T-helper 1 cell treated with Interleukin-12 subunit alpha and Interleukin-12 subunit beta and Interleukin-4 antibody, amounts not matched to agents 30 μg/mL and 1 μg/mL, for 36 hours (primary cell): ENCODE measurements at regions not wholly inside any gene's neighbourhood (a gene's known extent, or its start where the extent isn't known, plus 50 kb on each side); places are given as distances from the start of the nearest gene placed in this dataset.
"Not testable (repeated sequence)": the region's sequence is repeated elsewhere in the genome, so short reads cannot be mapped to it uniquely, and the experiment has no call there.

Experiments used
- H3K27ac Mint-ChIP-seq: one replicate; pipeline ENCODE4 v1.8.0; 2021; ENCODE audit warnings: mild to moderate bottlenecking, mixed read lengths
- H3K27me3 Mint-ChIP-seq: one replicate; pipeline ENCODE4 v1.8.0; 2021; ENCODE audit warnings: low read depth, mixed read lengths
- H3K36me3 Mint-ChIP-seq: one replicate; pipeline ENCODE4 v1.8.0; 2021; ENCODE audit warnings: low read depth, mixed read lengths
- H3K4me1 Mint-ChIP-seq: one replicate; pipeline ENCODE4 v1.8.0; 2021; ENCODE audit warnings: low read depth, mixed read lengths
- H3K4me3 Mint-ChIP-seq: one replicate; pipeline ENCODE4 v1.8.0; 2021; ENCODE audit warnings: mild to moderate bottlenecking, moderate library complexity, mixed read lengths
- H3K9me3 Mint-ChIP-seq: one replicate; pipeline ENCODE4 v1.8.0; 2021; ENCODE audit warnings: mixed read lengths

GRCh38 chrX:129125122-129125914 lies 398.0 kb downstream of the SMARCA1 start:
- Mint-ChIP-seq H3K27me3 (no peaks in the 10 kb centered on the region), H3K4me1 (no peaks in the 10 kb centered on the region), H3K36me3 (no peaks in the 10 kb centered on the region), H3K27ac (no peak overlapping the region), H3K9me3 (no peaks in the 10 kb centered on the region), H3K4me3 (no peak overlapping the region)

DNA sequence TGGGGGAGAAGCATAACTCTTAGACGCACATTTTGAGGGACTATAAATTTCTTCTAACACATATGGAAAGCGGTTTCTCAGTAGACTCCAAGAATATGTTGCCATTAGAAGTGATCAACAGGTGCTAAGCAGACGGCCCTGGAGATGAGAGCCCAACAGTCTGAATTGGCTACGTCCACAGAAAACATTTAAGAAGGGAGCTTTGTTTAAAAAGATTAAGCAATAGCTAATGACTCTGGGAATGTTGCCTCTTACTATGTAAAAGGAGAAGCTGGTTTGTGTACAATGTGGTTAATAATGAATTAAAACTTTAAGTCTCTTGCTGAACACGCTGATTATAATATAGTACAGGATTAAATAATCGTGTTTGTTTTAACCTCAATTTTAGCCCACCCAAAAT lies 399.5 kb downstream of the SMARCA1 start:
- H3K9me3 Mint-ChIP-seq: no peaks in the 10 kb centered on the region
- no peaks in the 10 kb centered on the region for H3K27me3 Mint-ChIP-seq
- H3K4me3 Mint-ChIP-seq: no peak overlapping the region
- no peaks in the 10 kb centered on the region for H3K4me1 Mint-ChIP-seq
- H3K27ac Mint-ChIP-seq: no peak overlapping the region
- no peaks in the 10 kb centered on the region for H3K36me3 Mint-ChIP-seq

DNA sequence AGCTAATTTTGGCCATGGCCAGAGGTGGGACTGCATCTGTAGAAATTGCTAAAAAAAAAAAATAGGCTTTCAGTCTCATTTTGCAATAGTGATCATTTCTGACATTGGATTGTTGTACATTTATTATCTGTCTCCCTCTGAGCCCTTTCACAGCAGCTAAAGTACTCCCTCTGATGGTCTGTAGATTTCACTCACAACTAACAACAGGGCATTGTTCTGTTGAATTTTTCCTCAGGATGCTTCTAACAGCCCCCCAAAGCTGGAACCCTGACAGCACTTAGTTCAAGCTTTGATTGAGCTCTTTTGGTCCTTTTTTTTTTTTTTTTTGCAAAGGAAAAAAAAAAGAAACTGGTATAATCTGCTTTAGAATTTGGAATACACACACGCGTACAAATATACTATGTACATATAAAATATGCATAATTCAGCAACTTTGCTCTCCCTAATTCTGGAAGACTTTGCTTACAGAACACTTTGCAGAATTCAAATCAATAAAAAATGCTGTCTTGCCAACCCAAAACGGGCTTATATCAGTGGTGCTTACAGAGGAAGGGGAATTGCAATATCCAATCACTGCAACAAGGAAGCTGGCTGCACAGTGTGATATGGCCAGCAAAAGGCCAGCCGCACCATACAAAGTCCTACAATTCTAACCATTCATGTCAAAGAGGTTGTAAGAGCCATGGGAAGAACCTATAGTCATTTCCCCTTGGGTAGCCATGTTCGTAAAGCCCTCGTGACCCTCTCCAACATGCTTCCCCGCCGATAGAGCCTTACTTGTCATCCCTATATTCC lies 406.4 kb downstream of the SMARCA1 start:
- no peaks in the 10 kb centered on the region for H3K9me3 Mint-ChIP-seq
- no peaks in the 10 kb centered on the region for H3K36me3 Mint-ChIP-seq
- no peaks in the 10 kb centered on the region for H3K4me1 Mint-ChIP-seq
- no peaks in the 10 kb centered on the region for H3K27me3 Mint-ChIP-seq
- no peak overlapping the region for H3K27ac Mint-ChIP-seq
- no peak overlapping the region for H3K4me3 Mint-ChIP-seq

DNA sequence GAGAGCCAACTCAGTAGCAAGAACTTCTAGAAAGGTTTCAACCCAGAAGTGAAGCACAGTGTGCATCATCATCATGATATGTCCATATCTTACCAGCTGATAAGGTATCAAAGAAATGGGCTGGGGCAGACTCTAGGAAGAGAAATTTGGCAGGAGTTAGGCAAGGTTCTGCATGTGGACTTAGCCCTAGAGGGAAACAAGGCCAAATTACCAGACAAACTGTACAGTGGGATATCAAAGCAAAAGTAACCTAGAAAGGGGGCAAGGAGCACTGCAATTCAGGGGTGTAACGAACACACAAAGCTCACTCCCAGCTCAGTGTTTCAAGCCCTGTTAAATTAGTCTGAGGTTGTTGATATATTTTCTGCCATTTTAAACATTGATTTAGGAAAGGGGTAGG lies 407.4 kb downstream of the SMARCA1 start:
- H3K36me3 Mint-ChIP-seq: no peaks in the 10 kb centered on the region
- no peak overlapping the region for H3K4me3 Mint-ChIP-seq
- H3K27ac Mint-ChIP-seq: no peak overlapping the region
- no peaks in the 10 kb centered on the region for H3K9me3 Mint-ChIP-seq
- no peaks in the 10 kb centered on the region for H3K4me1 Mint-ChIP-seq
- H3K27me3 Mint-ChIP-seq: no peaks in the 10 kb centered on the region

DNA sequence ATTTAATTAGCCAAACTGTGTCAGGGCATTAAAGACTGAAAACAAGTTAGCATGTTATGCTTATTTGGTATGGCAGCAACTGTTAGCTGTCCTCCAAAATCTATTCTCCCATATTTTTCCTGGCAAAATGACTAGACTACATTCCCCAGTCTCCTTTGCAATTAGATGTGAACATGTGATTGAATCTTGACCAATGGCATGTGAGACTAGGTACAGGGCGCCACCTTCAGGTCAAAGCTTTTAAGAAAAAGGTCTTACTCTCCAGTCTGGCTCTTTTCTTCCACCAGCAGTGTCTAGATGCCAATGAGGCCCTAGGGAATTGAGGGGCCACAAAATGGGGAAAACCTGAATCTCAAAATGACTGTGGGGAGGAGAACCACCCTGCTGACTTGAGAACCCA lies 408.2 kb downstream of the SMARCA1 start:
- H3K27ac Mint-ChIP-seq: no peak overlapping the region
- no peak overlapping the region for H3K4me3 Mint-ChIP-seq
- no peaks in the 10 kb centered on the region for H3K27me3 Mint-ChIP-seq
- no peaks in the 10 kb centered on the region for H3K4me1 Mint-ChIP-seq
- H3K36me3 Mint-ChIP-seq: no peaks in the 10 kb centered on the region
- no peaks in the 10 kb centered on the region for H3K9me3 Mint-ChIP-seq

DNA sequence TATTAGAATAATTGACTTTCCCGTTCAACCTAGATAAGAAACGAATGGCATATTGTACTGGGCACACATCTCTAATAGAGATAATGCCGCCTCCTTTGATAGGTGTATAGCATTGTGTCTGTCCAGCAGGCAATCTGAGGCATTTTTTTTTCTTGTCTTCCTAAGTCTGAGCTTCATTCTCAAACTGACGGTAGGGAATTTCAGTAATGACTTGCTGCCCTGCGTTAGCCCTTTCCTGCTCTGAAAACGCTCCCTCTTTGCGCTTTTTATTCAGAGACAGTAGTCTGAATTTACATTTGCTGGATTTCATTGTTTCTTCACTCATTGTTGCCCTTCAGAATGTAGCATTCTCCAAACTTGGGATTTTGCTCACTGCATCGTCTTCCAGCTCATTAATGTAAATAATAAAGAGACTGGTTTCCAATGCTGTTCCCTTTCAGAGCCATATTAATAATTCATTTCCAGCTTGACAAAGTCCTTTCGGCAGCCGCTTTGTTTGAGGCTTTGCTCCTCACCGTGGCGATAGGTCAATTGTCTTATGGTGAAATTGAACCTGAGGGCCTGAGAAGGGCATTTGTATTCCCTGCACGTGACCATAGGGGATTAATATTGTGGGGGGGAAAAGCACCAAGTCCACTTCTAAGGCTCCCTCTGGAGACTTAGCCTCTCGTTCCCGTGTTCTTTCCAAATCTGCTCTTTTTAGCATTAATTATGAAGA lies 412.1 kb downstream of the SMARCA1 start:
- Mint-ChIP-seq H3K9me3 (no peaks in the 10 kb centered on the region), H3K27ac (no peak overlapping the region), H3K27me3 (no peaks in the 10 kb centered on the region), H3K36me3 (no peaks in the 10 kb centered on the region), H3K4me1 (no peaks in the 10 kb centered on the region), H3K4me3 (no peak overlapping the region)

DNA sequence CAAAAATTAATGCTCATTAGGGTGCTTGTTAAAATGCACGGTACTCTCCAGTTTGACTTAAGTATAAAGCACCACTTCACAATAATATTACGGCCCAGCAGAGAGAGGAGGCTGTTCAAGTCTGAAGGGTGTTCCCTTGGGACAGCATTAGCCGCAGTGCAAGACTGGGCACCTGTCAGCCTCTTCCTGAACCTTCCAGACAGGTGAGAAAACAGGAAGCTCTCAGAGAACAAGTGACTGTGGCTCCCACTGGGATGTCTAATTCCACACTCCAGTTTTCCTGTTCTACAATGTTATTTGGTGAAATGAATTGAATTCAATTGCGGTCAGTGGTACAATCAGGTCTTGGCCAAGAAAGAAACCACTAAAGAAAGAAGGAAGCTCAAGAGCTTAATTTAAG lies 414.4 kb downstream of the SMARCA1 start:
- Mint-ChIP-seq H3K9me3 (no peaks in the 10 kb centered on the region), H3K4me3 (no peak overlapping the region), H3K27ac (no peak overlapping the region), H3K4me1 (no peaks in the 10 kb centered on the region), H3K36me3 (no peaks in the 10 kb centered on the region), H3K27me3 (no peaks in the 10 kb centered on the region)

GRCh38 chrX:129099207-129099606 lies 424.1 kb downstream of the SMARCA1 start:
- H3K27ac Mint-ChIP-seq: no peak overlapping the region
- H3K9me3 Mint-ChIP-seq: no peaks in the 10 kb centered on the region
- no peak overlapping the region for H3K4me3 Mint-ChIP-seq
- no peaks in the 10 kb centered on the region for H3K4me1 Mint-ChIP-seq
- H3K27me3 Mint-ChIP-seq: no peaks in the 10 kb centered on the region
- H3K36me3 Mint-ChIP-seq: no peaks in the 10 kb centered on the region

DNA sequence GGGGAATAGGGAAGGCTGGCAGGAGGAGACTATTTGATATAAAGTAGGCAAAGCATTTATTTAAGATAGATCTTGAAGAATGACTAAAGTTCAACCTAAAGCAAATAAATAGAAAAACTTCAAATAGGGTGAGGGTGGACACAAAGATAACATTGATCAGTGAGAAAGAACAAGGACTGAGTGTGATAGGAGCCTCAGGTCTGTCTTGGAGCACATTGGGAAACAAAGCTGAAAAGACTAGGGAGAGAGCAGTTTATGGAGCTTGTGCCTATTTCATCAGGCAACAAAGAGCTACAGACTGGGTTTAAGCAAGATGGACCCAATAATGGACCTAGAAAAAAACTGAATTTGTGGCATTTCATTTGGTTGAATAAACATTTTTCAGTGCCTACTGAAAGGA lies 425.6 kb downstream of the SMARCA1 start:
- no peaks in the 10 kb centered on the region for H3K4me1 Mint-ChIP-seq
- no peaks in the 10 kb centered on the region for H3K9me3 Mint-ChIP-seq
- no peak overlapping the region for H3K27ac Mint-ChIP-seq
- no peaks in the 10 kb centered on the region for H3K27me3 Mint-ChIP-seq
- H3K4me3 Mint-ChIP-seq: no peak overlapping the region
- no peaks in the 10 kb centered on the region for H3K36me3 Mint-ChIP-seq

DNA sequence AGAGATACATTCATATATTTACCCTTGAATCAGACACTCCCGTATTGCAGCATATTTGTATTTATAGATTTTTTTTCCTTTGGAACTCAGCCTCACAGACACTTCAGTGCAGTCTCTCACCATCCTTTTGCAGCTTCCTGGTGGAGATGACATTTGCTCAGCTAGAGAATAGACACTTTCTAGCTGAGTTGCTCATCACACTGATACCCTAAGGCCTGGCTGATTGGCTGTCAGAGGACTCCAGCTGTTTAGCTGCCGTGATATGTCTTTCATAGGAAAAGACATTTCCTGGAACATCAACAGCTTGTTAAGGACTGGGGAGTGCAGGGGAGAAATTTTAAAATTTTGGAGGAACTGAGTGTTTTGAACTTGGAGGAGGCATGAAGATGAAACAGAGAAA lies 429.6 kb downstream of the SMARCA1 start:
- Mint-ChIP-seq H3K36me3 (no peaks in the 10 kb centered on the region), H3K4me1 (no peaks in the 10 kb centered on the region), H3K9me3 (no peaks in the 10 kb centered on the region), H3K4me3 (no peak overlapping the region), H3K27me3 (no peaks in the 10 kb centered on the region), H3K27ac (no peak overlapping the region)

DNA sequence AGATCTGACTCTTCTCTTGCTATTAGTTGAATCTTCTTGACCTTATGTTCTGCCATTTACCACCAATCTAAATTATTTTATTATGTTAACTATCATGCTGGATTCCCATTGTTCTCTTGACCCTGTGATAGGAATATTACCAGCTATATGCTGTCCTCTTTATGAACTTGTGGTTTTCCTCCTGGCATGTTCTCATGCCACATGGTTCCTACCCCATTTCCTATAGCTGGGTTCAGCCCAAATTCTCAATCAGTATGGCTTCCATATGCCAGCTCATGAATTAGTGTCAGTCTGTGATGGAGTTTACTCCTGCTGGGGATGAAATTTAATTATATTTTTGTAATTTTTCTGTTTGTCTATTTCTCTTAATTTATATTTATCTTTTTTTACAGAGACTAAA lies 430.5 kb downstream of the SMARCA1 start:
- H3K4me1 Mint-ChIP-seq: no peaks in the 10 kb centered on the region
- H3K36me3 Mint-ChIP-seq: no peaks in the 10 kb centered on the region
- no peaks in the 10 kb centered on the region for H3K27me3 Mint-ChIP-seq
- H3K27ac Mint-ChIP-seq: no peak overlapping the region
- H3K9me3 Mint-ChIP-seq: no peaks in the 10 kb centered on the region
- H3K4me3 Mint-ChIP-seq: no peak overlapping the region

DNA sequence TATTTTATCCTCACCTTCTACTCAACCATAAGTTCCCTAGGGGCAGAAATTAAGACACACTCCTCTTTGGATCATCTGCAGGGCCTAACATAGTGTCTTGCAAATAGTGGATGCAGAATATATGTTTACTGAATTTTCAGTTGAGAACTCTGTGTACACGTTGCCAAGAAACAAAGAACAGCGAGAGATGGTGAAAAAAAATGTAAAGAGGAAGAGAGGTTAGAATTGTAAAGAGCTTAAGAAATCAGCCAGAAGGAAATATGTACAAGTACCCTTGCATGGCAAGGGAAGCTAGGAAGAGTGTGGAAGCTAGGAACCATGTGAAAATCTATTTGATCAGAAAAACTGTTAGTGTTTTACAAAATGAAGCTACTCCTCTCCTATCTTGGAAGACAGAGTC lies 431.0 kb downstream of the SMARCA1 start:
- H3K9me3 Mint-ChIP-seq: no peaks in the 10 kb centered on the region
- no peaks in the 10 kb centered on the region for H3K36me3 Mint-ChIP-seq
- H3K27me3 Mint-ChIP-seq: no peaks in the 10 kb centered on the region
- no peak overlapping the region for H3K27ac Mint-ChIP-seq
- H3K4me1 Mint-ChIP-seq: no peaks in the 10 kb centered on the region
- H3K4me3 Mint-ChIP-seq: no peak overlapping the region

- Mint-ChIP-seq H3K27ac (no peak overlapping the region), H3K4me1 (no peaks in the 10 kb centered on the region), H3K36me3 (no peaks in the 10 kb centered on the region), H3K9me3 (no peaks in the 10 kb centered on the region), H3K27me3 (no peaks in the 10 kb centered on the region), H3K4me3 (no peak overlapping the region)
Observed at GRCh38 chrX:129091097-129091496, 432.2 kb downstream of the SMARCA1 start.

- Mint-ChIP-seq H3K4me3 (no peak overlapping the region), H3K36me3 (no peaks in the 10 kb centered on the region), H3K9me3 (no peaks in the 10 kb centered on the region), H3K27me3 (no peaks in the 10 kb centered on the region), H3K4me1 (no peaks in the 10 kb centered on the region), H3K27ac (no peak overlapping the region)
Observed at GRCh38 chrX:129086802-129087201, 436.5 kb downstream of the SMARCA1 start.

DNA sequence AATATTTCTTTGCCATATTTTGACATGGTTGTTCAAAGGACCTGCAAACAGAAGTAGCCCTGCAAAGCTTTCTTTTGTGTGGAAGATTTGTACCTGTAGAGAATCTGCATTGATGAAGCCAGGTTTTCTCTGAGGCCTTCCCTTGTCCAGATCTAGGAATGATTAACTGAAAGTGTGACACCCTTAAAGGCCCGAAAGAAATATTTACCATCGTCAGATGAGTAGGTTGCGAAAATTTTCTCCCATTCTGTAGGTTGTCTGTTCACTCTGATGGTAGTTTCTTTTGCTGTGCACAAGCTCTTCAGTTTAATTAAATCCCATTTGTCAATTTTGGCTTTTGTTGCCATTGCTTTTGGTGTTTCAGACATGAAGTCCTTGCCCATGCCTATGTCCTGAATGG lies 439.0 kb downstream of the SMARCA1 start:
- H3K36me3 Mint-ChIP-seq, H3K9me3 Mint-ChIP-seq, H3K27ac Mint-ChIP-seq, H3K27me3 Mint-ChIP-seq, H3K4me3 Mint-ChIP-seq, H3K4me1 Mint-ChIP-seq: not testable (repeated sequence)
